Ishikawa (cell line): ENCODE measurements at regions not wholly inside any gene's neighbourhood (a gene's known extent, or its start where the extent isn't known, plus 50 kb on each side); places are given as distances from the start of the nearest gene placed in this dataset.

Source experiments
- CEBPB ChIP-seq: IDR thresholded peaks from 2 replicates; pipeline ENCODE4 v1.6.1; 2012
- CREB1 ChIP-seq: IDR thresholded peaks from 2 replicates; pipeline ENCODE4 v1.6.1; 2012; ENCODE audit warnings: low read depth
- EGR1 ChIP-seq: IDR thresholded peaks from 2 replicates; pipeline ENCODE4 v1.6.1; 2012
- EP300 ChIP-seq: IDR thresholded peaks from 2 replicates; pipeline ENCODE4 v1.6.1; 2012; ENCODE audit warnings: borderline replicate concordance
- FOXM1 ChIP-seq: IDR thresholded peaks from 2 replicates; pipeline ENCODE4 v1.6.1; 2012; ENCODE audit warnings: low read depth, borderline replicate concordance
- NFIC ChIP-seq: IDR thresholded peaks from 2 replicates; pipeline ENCODE4 v1.6.1; 2012
- RAD21 ChIP-seq: IDR thresholded peaks from 2 replicates; pipeline ENCODE4 v1.6.1; 2012; ENCODE audit warnings: low read depth
- TAF1 ChIP-seq: IDR thresholded peaks from 2 replicates; pipeline ENCODE4 v1.6.1; 2012; ENCODE audit warnings: low read depth, mild to moderate bottlenecking
- TCF12 ChIP-seq: IDR thresholded peaks from 2 replicates; pipeline ENCODE4 v1.6.1; 2012; ENCODE audit warnings: low read depth
- TEAD4 ChIP-seq: IDR thresholded peaks from 2 replicates; pipeline ENCODE4 v1.6.1; 2012
- YY1 ChIP-seq: IDR thresholded peaks from 2 replicates; pipeline ENCODE4 v1.6.1; 2012; ENCODE audit warnings: low read depth
- TF ChIP-seq, protein P1 (sequence below): IDR thresholded peaks from 2 replicates; pipeline ENCODE4 v1.6.1; 2012
- TF ChIP-seq, protein P2 (sequence below): IDR thresholded peaks from 2 replicates; pipeline ENCODE4 v1.6.1; 2012; ENCODE audit warnings: low read depth, mild to moderate bottlenecking
- TF ChIP-seq, protein P3 (sequence below): IDR thresholded peaks from 2 replicates; pipeline ENCODE4 v1.6.1; 2012

DNA sequence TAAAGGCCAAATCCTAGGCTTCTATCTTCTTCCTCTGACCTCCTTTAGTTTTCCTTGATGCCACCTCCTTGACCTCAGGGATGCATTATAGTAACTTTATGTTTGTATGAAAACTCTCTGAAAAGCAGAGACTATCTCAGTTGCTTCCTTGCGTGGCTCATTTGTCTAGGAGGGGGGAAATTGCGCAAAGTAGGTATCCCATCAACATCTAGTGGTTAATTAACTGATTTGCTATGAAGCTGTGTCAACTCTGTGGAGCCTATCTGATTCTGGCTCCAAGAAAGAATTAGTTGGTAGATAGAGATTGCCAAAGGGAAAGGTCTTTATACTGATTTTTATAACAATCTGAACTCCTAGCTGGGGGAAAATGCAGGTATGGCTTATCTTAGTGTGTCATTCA, 82.1 kb upstream of the FRY start:
- TF ChIP-seq, protein P1, sequence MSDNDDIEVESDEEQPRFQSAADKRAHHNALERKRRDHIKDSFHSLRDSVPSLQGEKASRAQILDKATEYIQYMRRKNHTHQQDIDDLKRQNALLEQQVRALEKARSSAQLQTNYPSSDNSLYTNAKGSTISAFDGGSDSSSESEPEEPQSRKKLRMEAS, result no peak
- TF ChIP-seq, protein P2, sequence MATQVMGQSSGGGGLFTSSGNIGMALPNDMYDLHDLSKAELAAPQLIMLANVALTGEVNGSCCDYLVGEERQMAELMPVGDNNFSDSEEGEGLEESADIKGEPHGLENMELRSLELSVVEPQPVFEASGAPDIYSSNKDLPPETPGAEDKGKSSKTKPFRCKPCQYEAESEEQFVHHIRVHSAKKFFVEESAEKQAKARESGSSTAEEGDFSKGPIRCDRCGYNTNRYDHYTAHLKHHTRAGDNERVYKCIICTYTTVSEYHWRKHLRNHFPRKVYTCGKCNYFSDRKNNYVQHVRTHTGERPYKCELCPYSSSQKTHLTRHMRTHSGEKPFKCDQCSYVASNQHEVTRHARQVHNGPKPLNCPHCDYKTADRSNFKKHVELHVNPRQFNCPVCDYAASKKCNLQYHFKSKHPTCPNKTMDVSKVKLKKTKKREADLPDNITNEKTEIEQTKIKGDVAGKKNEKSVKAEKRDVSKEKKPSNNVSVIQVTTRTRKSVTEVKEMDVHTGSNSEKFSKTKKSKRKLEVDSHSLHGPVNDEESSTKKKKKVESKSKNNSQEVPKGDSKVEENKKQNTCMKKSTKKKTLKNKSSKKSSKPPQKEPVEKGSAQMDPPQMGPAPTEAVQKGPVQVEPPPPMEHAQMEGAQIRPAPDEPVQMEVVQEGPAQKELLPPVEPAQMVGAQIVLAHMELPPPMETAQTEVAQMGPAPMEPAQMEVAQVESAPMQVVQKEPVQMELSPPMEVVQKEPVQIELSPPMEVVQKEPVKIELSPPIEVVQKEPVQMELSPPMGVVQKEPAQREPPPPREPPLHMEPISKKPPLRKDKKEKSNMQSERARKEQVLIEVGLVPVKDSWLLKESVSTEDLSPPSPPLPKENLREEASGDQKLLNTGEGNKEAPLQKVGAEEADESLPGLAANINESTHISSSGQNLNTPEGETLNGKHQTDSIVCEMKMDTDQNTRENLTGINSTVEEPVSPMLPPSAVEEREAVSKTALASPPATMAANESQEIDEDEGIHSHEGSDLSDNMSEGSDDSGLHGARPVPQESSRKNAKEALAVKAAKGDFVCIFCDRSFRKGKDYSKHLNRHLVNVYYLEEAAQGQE, result no peak
- no peak for TF ChIP-seq NFIC
- no peak for TF ChIP-seq FOXM1
- no peak for TF ChIP-seq TCF12
- TF ChIP-seq TEAD4, result no peak
- TF ChIP-seq TAF1, result no peak
- no peak for TF ChIP-seq EP300
- TF ChIP-seq CREB1, result no peak
- no peak for TF ChIP-seq CEBPB
- no peak for TF ChIP-seq EGR1
- no peak for TF ChIP-seq YY1
- no peak for TF ChIP-seq RAD21
- TF ChIP-seq, protein P3, sequence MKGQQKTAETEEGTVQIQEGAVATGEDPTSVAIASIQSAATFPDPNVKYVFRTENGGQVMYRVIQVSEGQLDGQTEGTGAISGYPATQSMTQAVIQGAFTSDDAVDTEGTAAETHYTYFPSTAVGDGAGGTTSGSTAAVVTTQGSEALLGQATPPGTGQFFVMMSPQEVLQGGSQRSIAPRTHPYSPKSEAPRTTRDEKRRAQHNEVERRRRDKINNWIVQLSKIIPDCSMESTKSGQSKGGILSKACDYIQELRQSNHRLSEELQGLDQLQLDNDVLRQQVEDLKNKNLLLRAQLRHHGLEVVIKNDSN, result no peak
